ENCODE measurements at regions not wholly inside any gene's neighbourhood (a gene's known extent, or its start where the extent isn't known, plus 50 kb on each side); places are given as distances from the start of the nearest gene placed in this dataset.

DNA sequence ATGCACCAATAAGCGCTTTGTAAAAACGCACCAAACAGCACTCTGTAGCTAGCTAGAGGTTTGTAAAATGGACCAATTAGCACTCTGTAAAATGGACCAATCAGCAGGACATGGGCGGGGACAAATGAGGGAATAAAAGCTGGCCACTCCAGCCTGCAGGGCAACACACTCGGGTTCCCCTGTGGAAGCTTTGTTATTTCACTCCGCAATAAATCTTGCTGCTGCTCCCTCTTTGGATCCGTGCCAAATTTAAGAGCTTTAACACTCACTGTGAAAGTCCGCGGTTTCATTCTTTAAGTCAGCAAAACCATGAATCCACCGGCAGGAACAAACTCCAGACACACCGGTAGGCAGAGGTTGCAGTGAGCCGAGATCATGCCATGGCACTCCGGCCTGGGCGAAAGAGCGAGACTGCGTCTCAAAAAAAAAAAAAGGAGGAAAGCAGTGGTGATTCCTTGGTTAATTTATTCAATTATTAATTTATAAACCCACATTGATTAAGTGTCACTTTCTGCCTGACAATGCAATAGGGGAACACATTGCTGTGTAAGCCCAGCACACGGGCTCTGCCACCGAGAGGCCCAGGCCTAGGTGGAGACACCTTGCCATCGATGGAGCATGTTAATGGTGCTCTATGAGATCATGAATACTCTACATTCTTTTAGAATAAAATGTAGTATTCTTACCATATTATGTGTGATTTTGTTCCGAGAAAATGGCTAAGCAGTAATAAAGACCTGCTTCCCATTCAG is 687.6 kb upstream of the HS6ST1 start:
- TF ChIP-seq, protein P1, sequence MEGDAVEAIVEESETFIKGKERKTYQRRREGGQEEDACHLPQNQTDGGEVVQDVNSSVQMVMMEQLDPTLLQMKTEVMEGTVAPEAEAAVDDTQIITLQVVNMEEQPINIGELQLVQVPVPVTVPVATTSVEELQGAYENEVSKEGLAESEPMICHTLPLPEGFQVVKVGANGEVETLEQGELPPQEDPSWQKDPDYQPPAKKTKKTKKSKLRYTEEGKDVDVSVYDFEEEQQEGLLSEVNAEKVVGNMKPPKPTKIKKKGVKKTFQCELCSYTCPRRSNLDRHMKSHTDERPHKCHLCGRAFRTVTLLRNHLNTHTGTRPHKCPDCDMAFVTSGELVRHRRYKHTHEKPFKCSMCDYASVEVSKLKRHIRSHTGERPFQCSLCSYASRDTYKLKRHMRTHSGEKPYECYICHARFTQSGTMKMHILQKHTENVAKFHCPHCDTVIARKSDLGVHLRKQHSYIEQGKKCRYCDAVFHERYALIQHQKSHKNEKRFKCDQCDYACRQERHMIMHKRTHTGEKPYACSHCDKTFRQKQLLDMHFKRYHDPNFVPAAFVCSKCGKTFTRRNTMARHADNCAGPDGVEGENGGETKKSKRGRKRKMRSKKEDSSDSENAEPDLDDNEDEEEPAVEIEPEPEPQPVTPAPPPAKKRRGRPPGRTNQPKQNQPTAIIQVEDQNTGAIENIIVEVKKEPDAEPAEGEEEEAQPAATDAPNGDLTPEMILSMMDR (IDR thresholded peaks at IDR 0.05; ENCODE audit: low read depth, low read length, missing control alignments) = no peak
- DNase-seq (ENCODE audit: extremely low read depth, low read depth) = no peak
- H3K4me3 ChIP-seq (replicated peaks; ENCODE audit: low read depth, low read length) = no peak overlapping the region

DNA sequence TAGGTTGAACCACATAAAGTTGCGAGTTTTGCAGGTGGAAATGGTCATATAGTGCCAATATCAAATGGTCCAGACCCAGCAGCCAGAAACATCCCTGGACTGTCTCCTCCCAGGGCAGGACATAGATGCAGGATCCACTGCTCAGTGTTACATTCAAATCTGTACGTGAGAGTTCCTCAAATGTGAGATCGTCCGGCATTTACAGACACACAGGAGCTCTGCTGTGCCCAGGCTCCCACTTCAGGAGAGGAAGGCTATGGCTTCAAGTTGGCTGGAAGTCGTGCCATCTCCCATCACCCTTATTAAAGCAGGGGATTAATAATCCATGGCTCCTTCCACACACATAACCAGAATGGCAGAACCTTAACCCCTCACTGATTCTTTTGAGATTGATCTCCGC is 688.2 kb upstream of the HS6ST1 start:
- no peak for DNase-seq (ENCODE audit: extremely low read depth, low read depth)
- TF ChIP-seq, protein P1 (IDR thresholded peaks at IDR 0.05; ENCODE audit: low read depth, low read length, missing control alignments) = no peak
- no peak overlapping the region for H3K4me3 ChIP-seq (replicated peaks; ENCODE audit: low read depth, low read length)

DNA sequence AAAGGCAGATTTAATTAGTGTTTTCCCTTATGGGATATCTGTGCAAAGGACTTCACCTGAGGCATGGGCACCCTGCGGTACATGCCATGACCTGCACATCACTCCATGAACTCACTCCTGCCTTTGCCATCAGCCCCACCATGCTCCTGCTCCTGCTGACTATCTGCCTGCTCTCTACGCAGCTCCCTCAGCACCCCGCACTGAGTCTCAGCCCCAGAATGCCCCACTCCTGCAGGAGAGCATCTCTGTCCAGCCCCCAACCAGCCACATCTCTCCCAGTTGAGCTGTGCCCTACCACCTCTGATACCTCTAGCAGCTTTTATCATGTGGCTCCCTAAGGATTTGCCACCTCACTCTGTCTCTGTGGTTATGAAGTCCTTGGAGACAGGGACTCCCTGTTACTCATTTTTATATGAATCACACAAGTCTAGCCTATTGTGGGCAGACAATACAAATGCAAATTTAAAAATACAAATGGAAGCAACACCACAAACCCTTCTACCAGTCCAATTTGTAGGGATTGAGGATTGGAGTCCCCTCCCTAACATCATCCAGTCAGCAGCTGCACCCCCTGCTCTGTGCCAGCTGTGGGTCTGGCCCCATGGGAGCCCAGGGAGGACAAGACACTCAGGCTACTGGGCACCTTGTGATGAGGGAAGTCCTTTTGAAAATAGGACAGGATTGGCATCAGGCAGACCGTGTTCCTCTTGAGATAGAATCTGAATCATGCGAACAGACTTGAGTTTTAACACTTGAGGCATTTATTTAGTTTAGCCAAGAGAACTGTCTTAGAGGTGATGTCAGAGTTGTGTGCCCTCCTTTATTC is 689.6 kb upstream of the HS6ST1 start:
- no peak for DNase-seq (ENCODE audit: extremely low read depth, low read depth)
- TF ChIP-seq, protein P1 (IDR thresholded peaks at IDR 0.05; ENCODE audit: low read depth, low read length, missing control alignments) = no peak
- no peak overlapping the region for H3K4me3 ChIP-seq (replicated peaks; ENCODE audit: low read depth, low read length)

DNA sequence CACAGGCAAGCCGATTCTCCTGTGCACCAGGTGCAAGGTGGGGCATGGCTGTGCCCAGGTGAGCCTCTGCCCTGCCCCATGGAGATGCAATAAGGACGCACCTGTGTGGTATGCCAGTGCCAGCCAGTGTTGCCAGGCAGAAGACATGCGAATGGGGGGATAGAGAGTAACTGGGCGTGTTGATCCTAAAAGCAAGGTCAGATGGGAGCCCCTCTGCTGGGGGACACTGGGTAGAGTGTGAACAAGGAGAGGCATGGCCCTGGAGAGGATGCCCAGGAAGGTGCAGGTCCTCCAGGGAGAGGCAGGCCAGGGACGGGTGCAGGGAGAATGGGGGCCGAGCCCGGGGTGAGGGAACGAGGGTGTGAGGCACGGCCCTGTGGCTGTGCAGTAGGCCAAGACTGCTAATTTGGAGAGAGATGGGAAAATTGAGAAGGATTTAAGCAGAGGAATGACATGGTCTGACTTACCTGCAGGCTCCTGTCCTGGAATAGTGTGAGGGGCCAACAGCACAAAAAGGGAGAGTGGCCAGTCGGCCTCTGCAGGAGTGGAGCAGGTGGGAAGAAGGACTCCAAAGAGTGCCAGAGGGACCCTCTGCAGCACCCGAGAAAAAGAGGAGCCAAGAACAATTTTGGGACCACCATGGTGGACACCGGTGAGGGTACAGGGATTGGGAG is 690.4 kb upstream of the HS6ST1 start:
- TF ChIP-seq, protein P1 (IDR thresholded peaks at IDR 0.05; ENCODE audit: low read depth, low read length, missing control alignments) = no peak
- H3K4me3 ChIP-seq (replicated peaks; ENCODE audit: low read depth, low read length) = no peak overlapping the region
- DNase-seq (ENCODE audit: extremely low read depth, low read depth) = no peak

DNA sequence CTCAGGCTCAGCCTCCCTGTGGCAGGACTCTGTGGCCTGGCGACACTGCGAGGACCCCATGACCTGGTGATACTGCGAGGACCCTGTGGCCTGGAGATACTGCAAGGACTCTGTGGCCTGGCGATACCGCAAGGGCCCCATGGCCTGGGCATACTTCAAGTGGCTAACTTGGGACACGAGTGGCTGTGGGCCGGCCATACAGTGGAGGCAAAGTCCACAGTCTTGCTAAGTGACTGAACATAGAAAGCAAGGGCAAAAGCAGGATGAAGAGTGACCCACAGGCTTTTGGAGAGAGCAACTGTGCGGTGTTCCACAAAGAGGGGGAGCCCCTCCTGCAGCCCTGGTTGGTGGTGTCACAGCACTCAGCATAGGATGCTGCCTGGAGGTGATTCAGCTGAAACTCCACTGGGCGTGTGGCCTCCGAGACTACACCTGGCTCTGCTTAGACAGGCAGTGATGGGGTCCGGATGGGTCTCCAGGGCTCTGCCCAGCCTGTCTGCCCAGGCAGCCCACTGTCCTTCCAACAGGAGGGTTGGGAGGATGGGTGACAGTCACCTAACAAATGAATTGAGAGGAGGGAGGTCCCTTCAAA is 691.0 kb upstream of the HS6ST1 start:
- DNase-seq (ENCODE audit: extremely low read depth, low read depth) = no peak
- TF ChIP-seq, protein P1 (IDR thresholded peaks at IDR 0.05; ENCODE audit: low read depth, low read length, missing control alignments) = no peak
- H3K4me3 ChIP-seq (replicated peaks; ENCODE audit: low read depth, low read length) = no peak overlapping the region

DNA sequence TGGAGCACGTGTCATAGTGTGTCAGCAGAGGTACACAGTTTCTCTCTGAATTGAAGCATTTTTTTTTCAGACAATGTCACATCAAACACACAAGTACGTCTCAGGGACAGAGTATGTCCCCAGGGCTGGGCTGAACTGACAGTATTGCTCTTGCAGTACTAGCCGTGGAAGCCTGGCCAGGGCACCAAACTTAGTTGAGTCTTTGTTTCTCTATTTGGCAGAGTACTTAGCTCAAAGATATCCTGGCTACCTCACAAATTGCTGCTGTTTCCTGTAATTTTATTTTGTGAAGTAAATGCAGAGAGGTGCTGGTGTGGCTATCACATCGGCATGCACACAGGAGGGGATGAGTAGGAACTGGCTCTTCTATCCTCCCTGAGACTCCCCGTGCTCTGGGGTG is 691.6 kb upstream of the HS6ST1 start:
- TF ChIP-seq, protein P1 (IDR thresholded peaks at IDR 0.05; ENCODE audit: low read depth, low read length, missing control alignments) = no peak

More for the DNA sequence above, 691.6 kb upstream of the HS6ST1 start:
- DNase-seq (ENCODE audit: extremely low read depth, low read depth) = no peak
- H3K4me3 ChIP-seq (replicated peaks; ENCODE audit: low read depth, low read length) = no peak overlapping the region
